GM21825 (cell line): ENCODE measurements at regions not wholly inside any gene's neighbourhood (a gene's known extent, or its start where the extent isn't known, plus 50 kb on each side); places are given as distances from the start of the nearest gene placed in this dataset.

Source experiments
- ATAC-seq: cut with Tn5 transposase; IDR thresholded peaks from one replicate; pipeline ENCODE4 v1.9.1; 2021; ENCODE audit warnings: mild to moderate bottlenecking, moderate library complexity; ENCODE audit not compliant: unreplicated experiment

DNA sequence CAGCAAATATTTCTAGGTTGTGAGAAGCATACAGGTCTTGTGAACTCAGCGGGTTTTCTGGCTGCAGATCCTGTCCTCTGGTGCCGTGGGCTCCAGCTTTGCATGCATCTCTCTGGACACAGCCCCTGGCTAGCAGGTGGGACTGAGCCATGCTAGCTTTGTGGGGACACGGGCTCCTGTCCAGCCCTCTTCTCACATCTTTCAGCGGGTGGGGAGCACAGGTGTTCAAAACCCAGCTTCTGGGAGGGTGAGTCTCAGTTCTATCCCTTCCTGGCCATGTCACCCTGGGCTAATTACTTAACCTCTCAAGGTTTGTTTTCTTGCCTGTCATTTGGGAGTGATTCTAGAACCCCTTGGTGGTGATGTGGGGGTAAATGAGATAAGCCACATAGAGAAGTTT is 162.3 kb downstream of the ICE1 start:
- ATAC-seq, result no peak

DNA sequence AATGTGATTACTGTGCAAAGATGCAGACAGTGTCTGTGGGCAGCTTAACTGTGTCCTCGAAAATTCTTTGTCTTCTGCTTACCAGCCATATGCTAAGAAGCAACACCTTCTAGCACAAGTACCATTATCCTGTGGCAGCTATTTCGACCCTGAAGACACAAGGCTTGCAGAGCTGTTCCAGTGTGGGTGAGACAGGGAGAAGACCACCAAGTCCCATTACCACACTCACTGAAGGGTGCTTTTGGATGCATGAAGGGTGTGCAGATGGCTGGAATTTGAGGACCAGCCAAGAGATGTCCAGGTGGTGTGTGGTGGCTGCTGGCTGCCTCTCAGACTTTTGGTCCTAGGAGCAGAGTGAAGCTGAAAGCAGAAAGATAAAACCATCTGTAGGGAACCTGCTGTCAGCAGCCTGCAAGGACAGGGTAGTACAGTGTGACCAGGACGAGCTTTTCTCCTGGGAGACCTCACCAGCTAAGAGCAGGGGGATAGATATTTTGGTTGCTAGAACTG is 161.8 kb downstream of the ICE1 start:
- no peak for ATAC-seq

DNA sequence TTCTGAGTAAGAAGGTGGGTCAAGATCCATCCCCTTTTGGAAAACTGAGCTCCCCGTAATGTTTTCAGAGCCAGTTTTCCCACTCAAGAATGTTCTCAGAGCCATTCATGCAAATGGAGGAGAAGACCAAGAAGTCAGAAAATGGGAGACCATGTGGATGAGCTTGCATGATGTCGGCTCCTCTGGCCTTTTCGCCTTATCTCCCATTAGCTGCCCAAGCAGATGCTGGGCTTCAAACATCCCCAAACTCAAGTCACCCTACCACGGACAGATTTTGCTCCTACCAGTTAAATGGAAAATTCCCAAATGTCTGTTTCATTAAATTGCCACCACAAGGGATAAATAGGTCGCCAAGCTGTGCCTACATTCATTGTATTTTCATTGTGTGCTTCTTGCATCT is 161.4 kb downstream of the ICE1 start:
- ATAC-seq, result no peak

DNA sequence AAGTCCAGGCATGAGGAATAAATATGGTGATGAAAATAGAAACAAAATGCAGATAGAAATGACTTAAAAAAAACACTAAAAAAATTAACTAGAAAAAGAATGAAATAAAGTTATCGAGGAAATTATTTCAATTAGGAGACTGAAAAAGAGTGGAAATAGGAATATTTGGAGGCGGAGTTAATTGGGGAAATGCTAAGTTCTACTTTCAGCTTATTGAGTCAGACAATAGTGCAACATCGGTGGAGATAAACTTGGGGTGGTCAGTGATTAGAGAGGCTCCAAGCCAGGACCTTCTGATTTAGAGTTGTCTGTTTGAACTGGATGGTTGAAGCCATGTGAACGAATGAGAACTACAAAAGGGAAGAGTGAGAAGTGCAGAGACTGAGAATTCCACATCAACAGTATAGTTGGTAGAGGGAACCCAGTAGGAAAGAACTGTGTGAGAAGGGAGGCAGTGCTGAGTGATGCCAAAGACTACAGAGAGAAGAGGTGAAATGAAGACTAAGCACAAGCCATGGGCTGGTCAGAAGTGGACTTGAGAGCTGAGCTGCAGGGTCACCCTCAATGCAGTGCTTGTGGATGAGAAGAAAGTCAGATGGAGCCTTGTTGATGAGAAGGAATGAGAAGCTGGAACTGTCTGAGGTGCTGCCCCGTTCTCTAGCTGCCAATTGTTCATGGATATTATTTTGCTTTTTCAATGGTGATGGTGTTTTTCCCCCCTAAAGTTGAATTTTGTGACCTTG is 160.7 kb downstream of the ICE1 start:
- ATAC-seq, result no peak

DNA sequence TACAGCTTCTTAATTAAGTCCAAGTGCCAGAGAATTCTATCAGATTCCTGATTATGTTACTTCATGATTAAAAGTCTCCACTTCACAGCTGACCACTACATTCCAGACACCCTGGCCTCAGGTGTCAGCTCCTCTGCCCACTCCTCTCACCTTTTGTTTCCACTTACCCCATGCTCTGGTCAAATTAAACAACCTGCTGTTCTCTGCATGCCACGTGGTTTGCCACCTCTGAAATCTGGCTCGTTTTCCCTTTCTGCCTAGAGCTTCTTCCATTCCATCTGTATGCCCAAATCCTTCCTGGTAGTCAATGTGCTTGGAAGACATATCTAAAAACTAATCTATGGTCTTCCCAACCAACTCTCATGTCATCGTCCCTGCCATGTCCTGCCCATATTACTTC is 158.6 kb downstream of the ICE1 start:
- ATAC-seq, result no peak

DNA sequence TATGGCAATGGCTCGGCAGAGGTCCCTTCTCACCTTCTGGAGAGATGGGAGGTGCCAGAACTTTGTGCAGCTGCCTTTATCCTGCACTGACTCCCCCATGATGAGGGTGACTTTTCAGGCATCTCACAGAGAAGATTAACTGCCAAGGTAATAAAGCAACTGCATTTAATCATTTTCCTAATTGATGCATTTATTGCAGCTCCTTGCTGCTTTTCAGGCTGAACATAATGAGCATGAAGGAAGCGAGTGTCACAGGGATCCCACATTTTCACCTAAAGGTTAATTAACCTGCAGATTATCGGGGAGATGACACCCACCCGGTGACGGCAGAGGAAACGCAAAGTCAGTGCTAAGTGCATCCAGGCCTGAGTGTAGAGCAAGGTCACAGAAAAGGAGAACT is 154.3 kb downstream of the ICE1 start:
- ATAC-seq, result no peak

DNA sequence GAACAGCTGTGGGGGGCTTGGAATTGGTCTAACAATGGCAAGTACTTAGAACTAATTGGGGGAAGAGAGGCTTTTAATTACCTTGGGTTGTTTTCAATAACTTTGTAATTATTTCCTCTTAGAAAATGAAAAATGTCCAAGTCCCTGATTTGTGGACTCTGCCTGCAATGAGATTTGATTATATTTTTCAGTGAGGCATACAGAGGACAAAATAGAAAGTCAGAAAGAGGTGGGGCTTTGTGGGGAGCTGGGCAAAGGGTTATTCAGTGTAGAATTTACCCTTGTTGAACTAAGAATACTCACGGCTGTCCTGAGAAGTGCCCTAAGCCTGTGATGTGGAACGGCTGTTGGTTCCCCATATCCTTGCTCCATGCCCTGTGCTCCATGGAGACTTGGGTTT is 153.0 kb downstream of the ICE1 start:
- ATAC-seq, result no peak

DNA sequence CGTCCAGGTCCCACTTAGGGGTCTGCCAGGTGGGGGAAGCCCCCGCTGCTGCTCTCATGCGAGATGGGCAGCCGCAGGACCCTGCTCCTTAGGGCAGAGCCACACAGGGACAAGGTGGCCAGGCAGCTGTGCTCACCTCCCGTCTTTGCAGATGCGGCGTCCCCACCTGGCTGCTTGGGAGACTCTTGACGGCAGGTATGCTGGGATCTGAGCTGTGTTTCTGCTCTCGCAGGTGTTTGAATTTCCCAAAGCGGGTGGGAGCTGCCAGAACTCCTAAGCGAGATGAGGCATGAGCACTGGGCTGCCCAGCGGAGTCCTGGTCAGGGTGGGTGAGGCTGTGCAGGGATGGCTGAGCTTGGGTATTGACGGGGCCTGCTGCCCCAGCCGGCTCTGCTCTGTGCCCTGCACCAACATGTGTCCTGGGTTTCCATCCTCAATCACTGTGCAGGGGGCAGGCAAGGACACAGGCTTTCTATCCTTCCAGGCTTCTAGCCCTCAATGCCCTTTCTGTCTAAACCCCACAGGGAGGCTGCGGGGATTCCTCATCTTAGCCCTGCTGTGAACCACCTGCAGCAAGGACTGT is 151.4 kb downstream of the ICE1 start:
- ATAC-seq, result no peak

DNA sequence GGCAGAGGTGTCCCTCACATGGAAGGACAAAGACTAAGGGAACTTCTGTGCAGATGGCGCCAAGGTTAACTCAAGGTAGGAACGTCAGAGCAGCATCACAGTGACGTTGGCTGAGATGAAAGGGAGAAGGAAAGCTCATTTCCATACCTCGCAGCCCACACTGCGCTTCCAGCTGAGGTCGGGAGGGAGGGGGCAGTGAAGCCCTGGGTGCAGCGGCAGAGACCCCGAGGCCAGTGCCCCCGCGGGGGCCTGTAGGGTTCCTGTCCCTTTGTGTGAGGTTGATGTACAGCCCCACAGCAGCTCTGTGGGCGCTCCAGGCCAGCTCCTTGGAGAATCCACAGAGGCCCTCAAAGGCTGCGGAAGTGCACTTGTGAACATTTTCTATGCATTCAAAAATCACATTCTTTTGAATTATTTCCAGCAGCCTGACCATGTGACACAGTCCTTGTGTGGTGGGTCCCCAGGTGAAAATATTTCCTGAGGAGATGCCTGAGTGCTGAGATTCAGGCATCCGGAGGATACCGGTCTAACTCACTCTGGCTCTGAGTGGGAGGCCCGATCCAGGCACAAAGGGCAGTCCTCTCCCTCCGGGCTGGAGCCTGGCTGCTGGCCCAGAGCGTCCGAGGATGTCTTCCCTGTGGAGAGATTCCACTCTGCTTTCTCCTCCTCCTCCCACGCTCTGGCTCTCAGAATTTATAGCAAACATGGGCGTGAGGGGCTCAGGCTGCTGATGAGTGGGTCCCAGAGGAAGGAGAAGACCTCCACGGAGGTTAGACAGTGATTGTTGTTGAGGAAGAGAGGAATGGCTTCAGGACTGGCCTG is 150.7 kb downstream of the ICE1 start:
- ATAC-seq, result no peak

DNA sequence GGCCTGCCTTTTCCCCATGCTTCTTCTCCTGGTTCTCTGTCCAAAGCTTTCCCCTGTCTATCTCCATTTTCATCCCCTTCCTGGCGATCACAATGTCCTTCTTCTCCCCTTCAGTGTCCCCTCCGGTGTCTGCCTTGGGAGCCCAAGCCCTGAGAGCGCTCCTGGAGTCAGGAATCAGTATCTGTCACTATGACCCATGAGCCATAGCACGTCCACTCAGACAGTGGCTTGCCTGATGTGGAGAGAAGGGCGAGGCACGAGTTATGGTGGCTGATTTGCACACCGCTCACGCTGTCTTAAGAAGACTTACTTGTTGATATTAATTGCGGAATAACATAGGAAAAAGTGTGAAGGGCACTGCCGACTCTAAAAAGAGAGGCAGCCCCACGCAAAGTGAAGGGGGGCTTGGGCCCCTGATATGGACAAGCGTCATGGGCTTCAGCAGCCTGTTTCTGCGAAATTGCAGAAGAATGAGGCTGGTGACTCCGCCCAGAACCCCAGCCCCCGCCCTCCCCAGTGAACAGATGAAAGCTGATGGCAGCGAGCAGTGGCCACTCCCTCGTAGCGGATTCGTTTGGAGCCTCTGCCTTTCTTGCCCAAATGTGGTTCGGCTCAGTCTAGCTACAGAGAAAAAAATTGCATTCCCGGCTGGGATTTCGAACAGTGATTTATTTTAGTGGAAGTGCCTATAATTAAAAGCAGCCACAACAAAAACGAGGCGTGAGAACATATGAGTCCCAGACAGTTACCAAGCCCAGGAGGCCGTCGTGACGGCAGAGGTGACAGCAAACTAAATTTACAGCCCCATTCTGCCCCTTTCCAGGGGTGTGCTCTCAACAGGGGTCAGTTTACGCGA is 149.8 kb downstream of the ICE1 start:
- no peak for ATAC-seq

DNA sequence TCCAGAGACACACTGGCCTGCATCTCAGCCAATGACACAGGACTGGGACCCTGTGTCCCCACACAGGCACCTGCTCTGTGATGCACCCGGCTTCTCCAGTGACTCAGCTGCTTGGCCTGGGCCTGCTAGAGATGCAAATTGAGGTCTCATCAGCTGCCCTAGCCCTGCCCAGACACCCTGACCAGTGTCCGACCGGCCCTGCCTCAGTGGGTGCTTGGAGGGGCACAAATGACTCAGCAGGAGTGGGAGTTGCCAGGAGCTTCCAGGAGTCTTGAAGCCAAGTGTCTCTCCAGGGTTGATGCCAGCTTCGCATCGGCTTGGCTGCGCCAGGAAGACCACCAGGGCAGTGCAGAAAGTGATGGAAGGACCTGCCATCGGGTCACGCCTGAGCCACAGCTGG is 148.2 kb downstream of the ICE1 start:
- ATAC-seq, result no peak

DNA sequence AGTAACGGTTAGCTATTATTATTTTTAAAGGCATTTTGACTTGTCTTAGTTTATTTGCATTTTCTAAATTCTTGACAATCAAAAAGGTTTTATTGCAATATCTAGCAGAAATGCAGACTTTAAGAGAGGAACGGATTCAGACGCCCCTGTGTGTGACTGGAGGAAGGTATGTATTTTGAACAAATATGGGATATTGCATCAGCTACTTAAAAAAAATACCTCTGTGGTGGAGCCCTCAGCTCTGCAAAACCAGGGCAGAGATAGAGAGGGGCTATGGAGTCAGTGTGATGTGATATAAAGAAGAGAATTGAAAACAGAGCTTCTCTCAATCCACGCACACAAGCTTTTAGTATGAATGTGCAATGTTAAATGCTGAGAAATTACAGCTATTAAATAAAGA is 142.4 kb downstream of the ICE1 start:
- no peak for ATAC-seq

DNA sequence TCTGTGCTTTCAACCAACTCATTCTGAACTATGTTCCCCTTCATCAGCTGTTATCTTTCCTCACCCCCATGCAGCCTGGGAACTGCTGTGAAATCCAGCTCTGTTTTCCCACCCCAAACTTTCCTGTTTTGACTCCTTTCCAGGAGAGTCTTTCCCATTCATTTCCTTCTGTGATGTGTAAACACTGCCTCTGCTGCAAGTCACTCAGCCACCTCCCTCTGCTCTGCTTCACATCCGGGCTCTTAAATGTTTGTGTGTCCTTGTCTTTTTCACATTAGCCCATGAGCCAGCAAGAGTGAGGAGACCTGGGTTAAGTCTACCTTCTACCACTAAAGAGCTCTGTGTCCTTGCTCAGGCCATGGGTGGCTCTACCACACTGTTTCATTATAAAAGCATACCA is 137.5 kb downstream of the ICE1 start:
- no peak for ATAC-seq

DNA sequence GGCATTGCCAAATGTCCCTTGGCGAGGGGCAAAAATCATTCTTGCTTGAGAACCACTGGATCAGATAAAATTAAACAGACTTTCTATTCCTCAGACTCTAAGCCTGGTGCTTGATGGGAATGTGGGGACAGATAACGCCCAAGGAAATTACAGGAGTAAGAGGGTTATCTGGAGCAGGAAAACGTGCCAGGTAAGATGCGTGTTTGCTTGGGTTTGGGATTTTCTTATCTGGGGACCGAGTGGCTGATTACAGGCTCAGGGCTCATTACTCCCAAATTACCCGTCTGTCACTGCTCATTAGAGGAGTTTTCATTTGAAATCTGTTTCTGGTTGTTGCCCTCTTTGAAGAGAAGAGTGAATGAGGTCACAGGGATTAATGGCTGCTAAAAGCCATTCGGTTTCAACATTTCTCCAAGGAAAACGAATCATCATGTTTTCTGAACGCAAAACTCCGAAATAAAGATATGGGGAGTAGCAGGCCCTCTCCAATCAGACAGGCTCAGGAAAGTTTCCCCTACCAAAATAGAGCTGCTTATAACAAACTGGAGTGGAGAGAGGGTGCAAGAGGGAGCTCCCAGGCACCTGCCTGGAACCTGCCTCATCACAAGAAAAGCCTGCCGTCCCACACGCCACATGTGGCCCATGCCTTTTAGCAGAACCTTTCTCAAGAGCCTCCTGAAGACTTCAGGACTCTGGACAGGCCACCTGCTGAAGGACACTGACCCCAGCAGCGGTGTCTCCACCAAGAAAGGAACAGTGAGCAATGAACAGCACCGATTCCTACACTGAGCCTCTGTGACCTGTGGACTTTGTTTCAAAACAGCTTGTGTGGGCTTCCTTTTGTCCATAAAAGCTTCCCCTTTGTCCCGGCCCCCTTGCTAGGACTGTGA is 136.4 kb downstream of the ICE1 start:
- ATAC-seq, result no peak

DNA sequence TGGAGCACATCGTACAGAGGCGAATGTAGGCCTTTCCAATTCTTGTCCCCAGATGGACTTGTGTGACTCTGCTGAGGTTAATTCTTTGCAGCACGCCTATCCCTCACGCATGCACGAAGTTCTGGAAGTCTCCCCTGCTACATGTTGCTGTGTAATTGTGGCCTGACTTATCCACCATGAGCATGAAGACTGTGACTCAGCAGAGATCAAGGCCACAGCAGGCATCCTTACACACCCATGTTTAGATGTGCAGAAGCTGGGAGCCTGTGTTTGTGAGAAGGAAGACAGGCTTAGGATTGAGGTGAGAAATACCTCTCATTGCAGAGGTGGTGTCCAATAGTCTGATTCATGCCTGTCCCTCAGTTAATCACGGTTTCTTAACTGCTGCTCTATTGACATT is 135.6 kb downstream of the ICE1 start:
- ATAC-seq, result no peak

DNA sequence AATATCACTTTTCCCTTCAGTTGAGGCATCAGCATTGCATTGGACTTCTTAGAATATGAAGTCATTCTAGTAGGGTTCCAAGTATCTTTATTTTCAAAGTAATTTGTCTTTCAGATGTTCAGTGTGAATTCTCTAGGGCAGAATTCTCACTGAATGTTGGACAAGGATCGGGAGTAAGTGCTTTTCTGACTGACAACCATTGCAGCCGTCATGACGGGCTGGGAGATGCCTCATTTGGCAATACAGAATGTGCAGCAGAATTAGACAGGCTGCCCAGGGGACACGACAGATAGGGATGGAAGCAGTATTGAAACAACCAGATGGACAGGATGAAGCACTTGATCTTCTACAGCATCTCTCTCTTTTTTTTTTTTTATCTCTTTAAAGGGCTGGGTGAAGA is 129.0 kb downstream of the ICE1 start:
- ATAC-seq, result no peak

DNA sequence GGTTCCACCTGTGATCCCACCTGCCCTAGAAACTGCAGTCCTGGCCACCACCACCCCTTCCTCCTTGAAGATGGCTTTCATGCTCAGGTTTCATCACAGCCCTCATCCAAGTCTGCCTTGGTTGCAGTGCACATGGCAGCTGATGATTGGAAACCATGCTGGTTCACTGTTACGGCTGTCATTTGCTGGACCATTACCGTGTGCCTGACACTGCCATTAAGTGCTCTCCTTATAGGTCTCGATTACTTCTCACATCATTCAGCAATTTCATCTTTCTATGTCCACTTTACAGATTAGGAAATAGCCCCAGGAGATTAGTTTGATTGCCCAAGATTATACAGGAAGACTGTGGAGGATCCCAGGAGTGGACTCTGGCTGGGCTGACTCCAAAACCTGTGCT is 123.9 kb downstream of the ICE1 start:
- ATAC-seq, result no peak

DNA sequence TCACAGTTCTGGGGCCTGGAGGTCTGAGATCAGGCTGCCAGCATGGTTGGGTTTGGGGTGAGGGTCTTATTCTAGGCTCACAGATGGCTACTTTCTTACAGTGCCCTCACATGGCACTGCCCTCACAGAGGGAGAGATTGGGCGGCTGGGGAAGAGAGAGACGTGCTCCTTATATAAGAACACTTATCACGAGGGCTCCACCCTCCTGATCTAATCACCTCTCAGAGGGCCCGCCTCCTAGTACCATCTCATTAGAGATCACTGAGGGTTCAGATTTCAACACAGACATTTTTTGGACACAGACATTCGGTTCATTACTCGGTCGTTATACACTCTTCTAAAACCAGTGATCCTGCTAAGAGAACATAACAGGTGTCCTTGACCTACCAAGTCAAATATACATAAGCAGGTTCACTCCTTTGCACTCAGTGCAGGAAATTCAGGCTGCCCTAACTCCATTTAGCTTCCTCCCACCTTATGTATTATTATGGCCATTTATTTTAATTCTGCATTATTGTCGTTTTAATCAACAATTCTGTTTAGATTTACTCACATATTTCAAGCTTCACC is 121.7 kb downstream of the ICE1 start:
- no peak for ATAC-seq

DNA sequence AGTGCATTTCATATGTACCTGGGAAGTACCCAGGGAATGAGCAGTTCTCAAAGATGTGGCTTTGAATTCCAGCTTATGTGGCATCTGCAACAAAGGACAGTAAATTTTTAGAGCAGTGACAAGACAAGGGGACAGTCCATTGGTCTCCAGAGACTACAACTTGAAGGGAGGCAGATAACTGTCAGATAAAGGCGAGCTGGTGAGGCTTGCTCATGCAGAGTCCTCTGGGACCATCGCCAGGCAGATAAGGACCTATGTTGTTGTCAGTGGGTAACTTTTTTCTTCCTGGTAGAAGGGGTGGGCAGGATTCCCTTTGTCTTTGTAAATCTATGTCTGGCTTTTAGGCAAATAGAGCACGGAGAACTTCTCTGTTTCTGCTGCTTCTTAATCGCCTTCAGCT is 120.2 kb downstream of the ICE1 start:
- ATAC-seq, result no peak

DNA sequence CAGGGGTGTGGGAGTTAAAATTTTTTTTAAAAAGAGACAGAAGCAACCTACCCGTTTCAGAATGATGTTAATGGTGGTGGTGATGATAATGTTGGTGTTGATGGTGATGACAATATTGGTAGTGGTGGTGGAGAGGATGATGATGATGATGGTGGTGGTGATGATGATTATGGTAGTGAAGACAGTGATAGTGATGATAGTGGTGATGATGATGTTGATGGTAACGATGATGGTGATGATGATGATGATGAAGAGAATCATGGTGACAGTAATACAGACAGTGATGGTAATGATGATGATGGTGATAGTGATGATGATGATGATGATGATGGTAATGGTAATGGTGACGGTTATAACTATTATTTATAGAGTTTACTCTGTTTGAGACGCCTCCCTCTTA is 117.6 kb downstream of the ICE1 start:
- no peak for ATAC-seq
